ENCODE measurements at regions not wholly inside any gene's neighbourhood (a gene's known extent, or its start where the extent isn't known, plus 50 kb on each side); places are given as distances from the start of the nearest gene placed in this dataset.

- TF ChIP-seq CTCF (IDR thresholded peaks at IDR 0.05) (no peak), POLR2A (IDR thresholded peaks at IDR 0.05) (no peak)
Observed at GRCh38 chr11:111114091-111114490, 131.4 kb upstream of the POU2AF2 start.

Data from lower leg skin (tissue), 3 donors.